IPS DF 6.9 (cell line): ENCODE measurements at regions not wholly inside any gene's neighbourhood (a gene's known extent, or its start where the extent isn't known, plus 50 kb on each side); places are given as distances from the start of the nearest gene placed in this dataset.
"Not testable (repeated sequence)": the region's sequence is repeated elsewhere in the genome, so short reads cannot be mapped to it uniquely, and the experiment has no call there.

Experiments
- DNase-seq: peaks from one replicate; pipeline ENCODE4 v3.0.0-alpha.2; 2013; ENCODE audit warnings: low read depth, low spot score
- H3K27ac ChIP-seq: one replicate; pipeline ENCODE4 v1.5.1; 2013; ENCODE audit warnings: low read length, control low read depth
- H3K27me3 ChIP-seq: 2 replicates; pipeline ENCODE4 v1.6.1; 2013; ENCODE audit warnings: mild to moderate bottlenecking, low read length; ENCODE audit not compliant: control insufficient read depth, insufficient read depth
- H3K36me3 ChIP-seq: 2 replicates; pipeline ENCODE4 v1.6.1; 2013; ENCODE audit warnings: low read length; ENCODE audit not compliant: control insufficient read depth, insufficient read depth
- H3K4me1 ChIP-seq: 2 replicates; pipeline ENCODE4 v1.6.1; 2013; ENCODE audit warnings: low read length; ENCODE audit not compliant: control insufficient read depth, insufficient read depth
- H3K4me3 ChIP-seq: 2 replicates; pipeline ENCODE4 v1.5.1; 2013; ENCODE audit warnings: mild to moderate bottlenecking, low read length
- H3K9me3 ChIP-seq: 2 replicates; pipeline ENCODE4 v1.6.1; 2013; ENCODE audit warnings: low read length, inconsistent platforms; ENCODE audit not compliant: control insufficient read depth, insufficient read depth
- WGBS: extraction: QIAGEN DNeasy Blood & Tissue Kit; methylation state at CpG from one replicate; pipeline ENCODE4 v1.1.7; 2013; ENCODE audit warnings: mixed read lengths, missing lambda C conversion rate; ENCODE audit not compliant: insufficient read length, insufficient coverage; 5-methylcytosine and 5-hydroxymethylcytosine counted together

- no peak overlapping the region for H3K27ac ChIP-seq
- H3K9me3 ChIP-seq, result no peaks in the 10 kb centered on the region
- no CpG with 5 or more reads among the region's 3 CpGs for WGBS
- H3K4me1 ChIP-seq, result peaks cover 1% of the 10 kb centered on the region; the same call in 1 of the 2 replicates
- no peak for DNase-seq
- H3K4me3 ChIP-seq, result no peak overlapping the region
- no peaks in the 10 kb centered on the region for H3K27me3 ChIP-seq
- no peaks in the 10 kb centered on the region for H3K36me3 ChIP-seq
Measured at GRCh38 chr2:47295131-47295980, 73.8 kb upstream of the EPCAM start.

- Histone ChIP-seq H3K27ac (no peak overlapping the region), H3K4me3 (no peak overlapping the region), H3K27me3 (no peaks in the 10 kb centered on the region), H3K9me3 (no peaks in the 10 kb centered on the region), H3K4me1 (peaks cover 1% of the 10 kb centered on the region; the same call in 1 of the 2 replicates), H3K36me3 (no peaks in the 10 kb centered on the region)
- WGBS, result no CpG with 5 or more reads among the region's 6 CpGs
- no peak for DNase-seq
Measured at GRCh38 chr2:47293976-47294375, 75.1 kb upstream of the EPCAM start.

- H3K4me3 ChIP-seq, result no peak overlapping the region
- WGBS, result no CpG with 5 or more reads among the region's 1 CpG
- no peak overlapping the region for H3K27ac ChIP-seq
- no peak for DNase-seq
- no peaks in the 10 kb centered on the region for H3K4me1 ChIP-seq
- no peaks in the 10 kb centered on the region for H3K9me3 ChIP-seq
- H3K27me3 ChIP-seq, result no peaks in the 10 kb centered on the region
- H3K36me3 ChIP-seq, result no peaks in the 10 kb centered on the region
Measured at GRCh38 chr2:47288864-47289263, 80.2 kb upstream of the EPCAM start.

GRCh38 chr2:47283659-47284058, 85.5 kb upstream of the EPCAM start:
- WGBS, result no CpG with 5 or more reads among the region's 7 CpGs
- Histone ChIP-seq H3K4me1 (no peaks in the 10 kb centered on the region), H3K4me3 (no peak overlapping the region), H3K36me3 (no peaks in the 10 kb centered on the region), H3K27me3 (no peaks in the 10 kb centered on the region), H3K9me3 (no peaks in the 10 kb centered on the region; the same call in 1 of the 2 replicates), H3K27ac (no peak overlapping the region)
- DNase-seq, result no peak

- Histone ChIP-seq H3K9me3 (no peaks in the 10 kb centered on the region; the same call in 1 of the 2 replicates), H3K27me3 (no peaks in the 10 kb centered on the region), H3K4me1 (no peaks in the 10 kb centered on the region), H3K4me3 (no peak overlapping the region), H3K36me3 (no peaks in the 10 kb centered on the region), H3K27ac (no peak overlapping the region)
- WGBS, result no CpG with 5 or more reads among the region's 3 CpGs
- DNase-seq, result no peak
Measured at GRCh38 chr2:47282621-47283272, 86.4 kb upstream of the EPCAM start.

- DNase-seq, H3K36me3 ChIP-seq, H3K27ac ChIP-seq, H3K4me1 ChIP-seq, H3K27me3 ChIP-seq, H3K4me3 ChIP-seq, H3K9me3 ChIP-seq: not testable (repeated sequence)
- WGBS, result no CpG with 5 or more reads among the region's 4 CpGs
Measured at GRCh38 chr2:47279525-47279924, 89.6 kb upstream of the EPCAM start.

- no peak overlapping the region for H3K27ac ChIP-seq
- DNase-seq, result no peak
- no peaks in the 10 kb centered on the region for H3K36me3 ChIP-seq
- WGBS, result no CpG with 5 or more reads among the region's 1 CpG
- H3K4me3 ChIP-seq, result no peak overlapping the region
- no peaks in the 10 kb centered on the region for H3K4me1 ChIP-seq
- H3K27me3 ChIP-seq, result no peaks in the 10 kb centered on the region
- no peaks in the 10 kb centered on the region; the same call in 1 of the 2 replicates for H3K9me3 ChIP-seq
Measured at GRCh38 chr2:47277987-47278386, 91.1 kb upstream of the EPCAM start.

- Histone ChIP-seq H3K9me3 (no peaks in the 10 kb centered on the region), H3K27ac (no peak overlapping the region), H3K36me3 (no peaks in the 10 kb centered on the region), H3K4me3 (no peak overlapping the region), H3K27me3 (no peaks in the 10 kb centered on the region), H3K4me1 (no peaks in the 10 kb centered on the region)
- no peak for DNase-seq
Measured at GRCh38 chr2:47277187-47277586, 91.9 kb upstream of the EPCAM start.

GRCh38 chr2:47276061-47276460, 93.0 kb upstream of the EPCAM start:
- WGBS, result no CpG with 5 or more reads among the region's 3 CpGs
- DNase-seq, result no peak

GRCh38 chr2:47274054-47274782, 94.9 kb upstream of the EPCAM start:
- H3K9me3 ChIP-seq, result no peaks in the 10 kb centered on the region
- H3K4me1 ChIP-seq, result no peaks in the 10 kb centered on the region
- no peak for DNase-seq
- no peak overlapping the region for H3K27ac ChIP-seq
- H3K4me3 ChIP-seq, result no peak overlapping the region
- H3K36me3 ChIP-seq, result no peaks in the 10 kb centered on the region
- no peaks in the 10 kb centered on the region for H3K27me3 ChIP-seq
- no CpG with 5 or more reads among the region's 10 CpGs for WGBS

More at GRCh38 chr2:47276061-47276460, 93.0 kb upstream of the EPCAM start:
- H3K36me3 ChIP-seq, result no peaks in the 10 kb centered on the region
- H3K4me1 ChIP-seq, result no peaks in the 10 kb centered on the region
- H3K4me3 ChIP-seq, result no peak overlapping the region
- H3K27me3 ChIP-seq, result no peaks in the 10 kb centered on the region
- H3K9me3 ChIP-seq, result no peaks in the 10 kb centered on the region
- no peak overlapping the region for H3K27ac ChIP-seq
